Aorta (tissue), 5 donors: ENCODE measurements at regions not wholly inside any gene's neighbourhood (a gene's known extent, or its start where the extent isn't known, plus 50 kb on each side); places are given as distances from the start of the nearest gene placed in this dataset.
"Not testable (repeated sequence)": the region's sequence is repeated elsewhere in the genome, so short reads cannot be mapped to it uniquely, and the experiment has no call there.

ENCODE experiments used
- ATAC-seq: fragments of 200-7000 bp; cut with Tn5 transposase; one replicate; pipeline ENCODE4 v1.9.1; 2022; ENCODE audit warnings: moderate library complexity; ENCODE audit not compliant: low FRiP score
- DNase-seq, 2 donors: peaks; one replicate each; pipeline ENCODE4 v3.0.0-alpha.2; 2020
- H3K27ac ChIP-seq, 2 donors: one replicate each; pipeline ENCODE4 v1.5.1; 2013; ENCODE audit warnings: low read length in 2 of 2, mild to moderate bottlenecking in 2 of 2, moderate library complexity in 2 of 2, control low read depth in 1 of 2, inconsistent platforms in 1 of 2, low read depth in 1 of 2
- H3K27me3 ChIP-seq, 2 donors: one replicate each; pipeline ENCODE4 v1.6.1; 2013; ENCODE audit warnings: control low read depth in 1 of 2, low read length in 1 of 2, mild to moderate bottlenecking in 1 of 2, moderate library complexity in 1 of 2; ENCODE audit not compliant: insufficient read depth in 2 of 2, control insufficient read depth in 1 of 2
- H3K36me3 ChIP-seq, 2 donors: one replicate each; pipeline ENCODE4 v1.6.1; 2013; ENCODE audit warnings: control low read depth in 1 of 2, low read length in 1 of 2, mild to moderate bottlenecking in 1 of 2; ENCODE audit not compliant: insufficient read depth in 2 of 2, control insufficient read depth in 1 of 2
- H3K4me1 ChIP-seq, 2 donors: one replicate each; pipeline ENCODE4 v1.6.1; 2013; ENCODE audit warnings: low read length in 2 of 2, control low read depth in 1 of 2, mild to moderate bottlenecking in 1 of 2, moderate library complexity in 1 of 2; ENCODE audit not compliant: insufficient read depth in 2 of 2, control insufficient read depth in 1 of 2
- H3K4me3 ChIP-seq, 2 donors: one replicate each; pipeline ENCODE4 v1.5.1; 2013; ENCODE audit warnings: low read length in 2 of 2, control low read depth in 1 of 2, mild to moderate bottlenecking in 1 of 2
- H3K9me3 ChIP-seq: one replicate; pipeline ENCODE4 v1.6.1; 2013; ENCODE audit warnings: mild to moderate bottlenecking, low read length; ENCODE audit not compliant: control insufficient read depth
- WGBS, 2 donors: extraction: QIAGEN DNeasy Blood & Tissue Kit; methylation state at CpG; one replicate each; pipeline ENCODE4 v1.1.7; 2013; 5-methylcytosine and 5-hydroxymethylcytosine counted together
- intact Hi-C, 2 donors: fragments of 100-400 bp; cut with DNase I; formaldehyde crosslinking; loops; one replicate each; pipeline versions ENCODE4 v1.14.2 to v1.15.0; 2022
- donor health status: healthy with polysubstance abuse.
- donor health status: Bipolar disorder and iron deficiency.
- donor health status: DM: no; HTN: no; CAD: no.
- donor health status: DM: no; HTN: no; CAD: no.
- donor health status: DM: yes; HTN: yes; CAD: no.

- no peak overlapping the region for H3K27ac ChIP-seq
- 94 to 95% methylated on average over 4 of the region's 4 CpGs for WGBS, 2 donors
- ATAC-seq (no peak), DNase-seq (no peak)
- no peaks in the 10 kb centered on the region for H3K9me3 ChIP-seq
- H3K27me3 ChIP-seq, result no peaks in the 10 kb centered on the region
- no peaks in the 10 kb centered on the region for H3K36me3 ChIP-seq
- intact Hi-C loops, result no loop called here
- no peaks in the 10 kb centered on the region for H3K4me1 ChIP-seq
- no peak overlapping the region for H3K4me3 ChIP-seq
Observed at GRCh38 chr18:59079264-59079663, 60.4 kb upstream of the SEC11C start.

GRCh38 chr18:59079687-59080501 is 59.8 kb upstream of the SEC11C start:
- H3K4me1 ChIP-seq, H3K4me3 ChIP-seq, H3K27ac ChIP-seq, H3K36me3 ChIP-seq, H3K27me3 ChIP-seq, ATAC-seq, H3K9me3 ChIP-seq, DNase-seq, intact Hi-C loops: not testable (repeated sequence)
- 84 to 86% methylated on average over 6 to 7 of the region's 7 CpGs for WGBS, 2 donors

DNA sequence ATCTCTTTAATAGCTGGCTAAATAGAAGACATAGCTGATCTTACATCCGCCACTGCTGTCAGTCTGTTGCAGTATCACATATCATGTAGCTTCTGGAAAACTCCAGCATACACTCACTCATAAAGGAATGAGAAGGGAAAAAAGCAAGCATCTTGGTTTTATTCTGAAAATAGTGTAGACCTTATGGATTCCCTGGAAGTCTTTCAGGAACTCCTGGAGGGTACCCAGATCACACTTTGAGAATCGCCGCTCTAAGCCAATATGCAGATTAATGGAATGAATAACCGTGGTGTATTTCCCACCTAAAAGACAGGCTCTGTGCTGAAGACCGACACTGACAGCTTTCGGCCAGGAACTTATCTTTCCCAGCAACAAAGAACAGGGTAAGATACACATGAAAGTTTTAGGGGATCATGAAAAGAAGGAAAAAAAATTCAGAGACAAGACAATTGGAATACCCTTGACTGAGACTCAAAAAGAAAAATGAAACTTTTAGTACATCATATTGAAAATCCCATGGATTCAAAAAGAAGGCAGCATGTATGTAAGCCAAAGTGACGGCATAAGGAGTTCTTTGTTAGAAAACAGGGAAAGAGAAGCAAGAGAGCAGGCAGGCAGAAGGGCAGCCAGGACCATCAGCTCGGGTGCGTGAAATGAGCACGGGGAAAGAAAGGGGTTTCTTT is 56.4 kb upstream of the SEC11C start:
- Histone ChIP-seq H3K27ac (no peak overlapping the region), H3K36me3 (no peaks in the 10 kb centered on the region), H3K9me3 (no peaks in the 10 kb centered on the region), H3K4me3 (no peak overlapping the region), H3K4me1 (no peaks in the 10 kb centered on the region), H3K27me3 (no peaks in the 10 kb centered on the region)
- intact Hi-C loops, result no loop called here
- ATAC-seq (no peak), DNase-seq (no peak)
- WGBS, 2 donors, result 67 to 75% methylated on average over 10 of the region's 10 CpGs

GRCh38 chr18:59085126-59085794 is 54.4 kb upstream of the SEC11C start:
- H3K4me1 ChIP-seq, result no peaks in the 10 kb centered on the region
- H3K27ac ChIP-seq, result no peak overlapping the region
- no peak overlapping the region for H3K4me3 ChIP-seq
- no peaks in the 10 kb centered on the region for H3K27me3 ChIP-seq
- DNase-seq (no peak), ATAC-seq (no peak)
- 92 to 93% methylated on average over 3 of the region's 3 CpGs for WGBS, 2 donors
- intact Hi-C loops, result no loop called here
- no peaks in the 10 kb centered on the region for H3K36me3 ChIP-seq
- no peaks in the 10 kb centered on the region for H3K9me3 ChIP-seq

GRCh38 chr18:59085797-59086196 is 53.9 kb upstream of the SEC11C start:
- Histone ChIP-seq H3K4me1 (no peaks in the 10 kb centered on the region), H3K27ac (no peak overlapping the region), H3K27me3 (no peaks in the 10 kb centered on the region), H3K36me3 (no peaks in the 10 kb centered on the region), H3K4me3 (no peak overlapping the region), H3K9me3 (no peaks in the 10 kb centered on the region)
- ATAC-seq (no peak), DNase-seq (no peak)
- 21 to 24% methylated on average over 1 of the region's 1 CpG for WGBS, 2 donors
- intact Hi-C loops, result no loop called here

GRCh38 chr18:59086522-59086921 is 53.2 kb upstream of the SEC11C start:
- intact Hi-C loops, result no loop called here
- no peaks in the 10 kb centered on the region for H3K4me1 ChIP-seq
- no peak overlapping the region for H3K4me3 ChIP-seq
- DNase-seq, result no peak
- WGBS, 2 donors, result 74 to 82% methylated on average over 4 of the region's 4 CpGs
- H3K27me3 ChIP-seq, result no peaks in the 10 kb centered on the region
- H3K36me3 ChIP-seq, result no peaks in the 10 kb centered on the region
- no peak for ATAC-seq
- no peaks in the 10 kb centered on the region for H3K9me3 ChIP-seq
- H3K27ac ChIP-seq, result no peak overlapping the region

DNA sequence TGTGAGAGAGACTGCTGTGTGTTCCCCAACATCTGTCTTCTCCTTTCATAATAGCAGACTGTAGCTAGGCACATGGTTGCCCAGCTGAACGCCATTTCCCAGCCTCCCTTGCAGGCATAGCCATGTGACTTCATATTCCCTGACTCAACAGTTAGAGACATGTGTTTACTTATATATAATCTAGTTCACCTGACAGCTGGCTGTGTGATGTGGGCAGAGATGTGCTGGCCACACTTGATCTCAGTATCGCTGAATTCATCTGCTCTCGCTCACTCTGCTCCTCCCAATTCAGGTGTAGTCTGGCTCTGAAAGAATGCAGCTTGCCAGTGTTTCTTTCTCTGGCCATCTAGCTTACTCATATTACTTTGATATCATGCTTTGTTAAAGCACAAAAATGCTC is 52.3 kb upstream of the SEC11C start:
- Histone ChIP-seq H3K27me3 (no peaks in the 10 kb centered on the region), H3K9me3 (no peaks in the 10 kb centered on the region), H3K4me1 (no peaks in the 10 kb centered on the region), H3K4me3 (no peak overlapping the region), H3K27ac (no peak overlapping the region), H3K36me3 (no peaks in the 10 kb centered on the region)
- DNase-seq, result no peak
- intact Hi-C loops, result no loop called here
- ATAC-seq, result no peak
- WGBS, 2 donors, result 91 to 97% methylated on average over 3 of the region's 3 CpGs
